ENCODE measurements at regions not wholly inside any gene's neighbourhood (a gene's known extent, or its start where the extent isn't known, plus 50 kb on each side); places are given as distances from the start of the nearest gene placed in this dataset.

GRCh38 chr11:127588431-127588830, 587.9 kb upstream of the KIRREL3 start:
- FAIRE-seq, result no peak
- no peak for DNase-seq (ENCODE audit: insufficient read length, low spot score)

- no peak for FAIRE-seq
- DNase-seq (ENCODE audit: insufficient read length, low spot score), result no peak
Observed at GRCh38 chr11:127587511-127587910, 586.9 kb upstream of the KIRREL3 start.

GRCh38 chr11:127576210-127576609, 575.6 kb upstream of the KIRREL3 start:
- DNase-seq (ENCODE audit: insufficient read length, low spot score) (no peak), FAIRE-seq (no peak)

GRCh38 chr11:127574478-127574877, 573.9 kb upstream of the KIRREL3 start:
- no peak for DNase-seq (ENCODE audit: insufficient read length, low spot score)
- FAIRE-seq, result no peak

GRCh38 chr11:127568891-127569290, 568.3 kb upstream of the KIRREL3 start:
- FAIRE-seq, result no peak
- no peak for DNase-seq (ENCODE audit: insufficient read length, low spot score)

- DNase-seq (ENCODE audit: insufficient read length, low spot score) (no peak), FAIRE-seq (no peak)
Observed at GRCh38 chr11:127567237-127567932, 566.8 kb upstream of the KIRREL3 start.

- no peak for DNase-seq (ENCODE audit: insufficient read length, low spot score)
- FAIRE-seq, result no peak
Observed at GRCh38 chr11:127564810-127565209, 564.2 kb upstream of the KIRREL3 start.

- no peak for FAIRE-seq
- DNase-seq (ENCODE audit: insufficient read length, low spot score), result no peak
Observed at GRCh38 chr11:127559978-127560377, 559.4 kb upstream of the KIRREL3 start.

- FAIRE-seq (no peak), DNase-seq (ENCODE audit: insufficient read length, low spot score) (no peak)
Observed at GRCh38 chr11:127552446-127552845, 551.9 kb upstream of the KIRREL3 start.

- no peak for FAIRE-seq
- DNase-seq (ENCODE audit: insufficient read length, low spot score), result no peak
Observed at GRCh38 chr11:127531167-127531566, 530.6 kb upstream of the KIRREL3 start.

GRCh38 chr11:127528297-127528696, 527.7 kb upstream of the KIRREL3 start:
- FAIRE-seq (no peak), DNase-seq (ENCODE audit: insufficient read length, low spot score) (no peak)

- DNase-seq (ENCODE audit: insufficient read length, low spot score), result no peak
- no peak for FAIRE-seq
Observed at GRCh38 chr11:127524618-127525017, 524.0 kb upstream of the KIRREL3 start.

GRCh38 chr11:127521413-127521812, 520.8 kb upstream of the KIRREL3 start:
- DNase-seq (ENCODE audit: insufficient read length, low spot score), result no peak
- FAIRE-seq, result no peak

GRCh38 chr11:127507851-127508250, 507.3 kb upstream of the KIRREL3 start:
- FAIRE-seq, result no peak
- no peak for DNase-seq (ENCODE audit: insufficient read length, low spot score)

- FAIRE-seq, result no peak
- DNase-seq (ENCODE audit: insufficient read length, low spot score), result no peak
Observed at GRCh38 chr11:127506647-127507046, 506.1 kb upstream of the KIRREL3 start.

GRCh38 chr11:127506126-127506525, 505.6 kb upstream of the KIRREL3 start:
- DNase-seq (ENCODE audit: insufficient read length, low spot score) (no peak), FAIRE-seq (no peak)

GRCh38 chr11:127496165-127496564, 495.6 kb upstream of the KIRREL3 start:
- no peak for DNase-seq (ENCODE audit: insufficient read length, low spot score)
- FAIRE-seq, result no peak

GRCh38 chr11:127493330-127494022, 492.9 kb upstream of the KIRREL3 start:
- FAIRE-seq, result no peak
- peak; percentile 4 for DNase-seq (ENCODE audit: insufficient read length, low spot score)

- no peak for FAIRE-seq
Observed at GRCh38 chr11:127492029-127492428, 491.5 kb upstream of the KIRREL3 start.

GRCh38 chr11:127491589-127491988, 491.0 kb upstream of the KIRREL3 start:
- no peak for DNase-seq (ENCODE audit: insufficient read length, low spot score)
- FAIRE-seq, result no peak

More at GRCh38 chr11:127492029-127492428, 491.5 kb upstream of the KIRREL3 start:
- no peak for DNase-seq (ENCODE audit: insufficient read length, low spot score)

GRCh38 chr11:127490896-127491295, 490.3 kb upstream of the KIRREL3 start:
- no peak for DNase-seq (ENCODE audit: insufficient read length, low spot score)
- FAIRE-seq, result no peak

- DNase-seq (ENCODE audit: insufficient read length, low spot score), result no peak
- FAIRE-seq, result no peak
Observed at GRCh38 chr11:127485541-127485940, 485.0 kb upstream of the KIRREL3 start.
